CD4-positive, alpha-beta T cell treated with Interleukin-2 at 100 ng/mL for 4 hours (primary cell): ENCODE measurements at regions not wholly inside any gene's neighbourhood (a gene's known extent, or its start where the extent isn't known, plus 50 kb on each side); places are given as distances from the start of the nearest gene placed in this dataset.
A peak's percentile ranks its signal among the peaks of the same experiment; 100 is the strongest.
"Not testable (repeated sequence)": the region's sequence is repeated elsewhere in the genome, so short reads cannot be mapped to it uniquely, and the experiment has no call there.

Experiments used
- DNase-seq: peaks from one replicate; pipeline ENCODE4 v3.0.0-alpha.2; 2020; ENCODE audit warnings: low spot score

- no peak for DNase-seq
These were observed 79.6 kb downstream of the RSPH3 start for GRCh38 chr6:158920311-158920905.

GRCh38 chr6:158919865-158920264, 80.1 kb downstream of the RSPH3 start:
- DNase-seq, result no peak

GRCh38 chr6:158916617-158917016, 83.4 kb downstream of the RSPH3 start:
- no peak for DNase-seq

- DNase-seq, result no peak
These were observed 85.1 kb downstream of the RSPH3 start for GRCh38 chr6:158914923-158915322.

GRCh38 chr6:158913580-158913979, 86.4 kb downstream of the RSPH3 start:
- DNase-seq, result no peak

GRCh38 chr6:158912655-158913054, 87.3 kb downstream of the RSPH3 start:
- peak; percentile 25 for DNase-seq

- peak; percentile 24 for DNase-seq
These were observed 88.1 kb downstream of the RSPH3 start for GRCh38 chr6:158911746-158912480.

GRCh38 chr6:158910484-158911440, 89.2 kb downstream of the RSPH3 start:
- DNase-seq, result peak; percentile 20

GRCh38 chr6:158909938-158910337, 90.1 kb downstream of the RSPH3 start:
- DNase-seq, result peak; percentile 3

- no peak for DNase-seq
These were observed 89.4 kb upstream of the EZR start for GRCh38 chr6:158908606-158909005.

- no peak for DNase-seq
These were observed 88.8 kb upstream of the EZR start for GRCh38 chr6:158907931-158908330.

- no peak for DNase-seq
These were observed 87.8 kb upstream of the EZR start for GRCh38 chr6:158906926-158907325.

- DNase-seq, result no peak
These were observed 86.1 kb upstream of the EZR start for GRCh38 chr6:158905277-158905676.

GRCh38 chr6:158903801-158904200, 84.6 kb upstream of the EZR start:
- no peak for DNase-seq

GRCh38 chr6:158900663-158901312, 81.6 kb upstream of the EZR start:
- DNase-seq, result no peak

- DNase-seq, result no peak
These were observed 78.1 kb upstream of the EZR start for GRCh38 chr6:158897236-158897635.

- no peak for DNase-seq
These were observed 76.5 kb upstream of the EZR start for GRCh38 chr6:158895661-158896060.

- DNase-seq, result no peak
These were observed 75.0 kb upstream of the EZR start for GRCh38 chr6:158894193-158894592.

GRCh38 chr6:158892266-158892665, 73.1 kb upstream of the EZR start:
- no peak for DNase-seq

GRCh38 chr6:158891560-158891959, 72.4 kb upstream of the EZR start:
- DNase-seq, result not testable (repeated sequence)

GRCh38 chr6:158888171-158888570, 69.0 kb upstream of the EZR start:
- not testable (repeated sequence) for DNase-seq

- not testable (repeated sequence) for DNase-seq
These were observed 67.3 kb upstream of the EZR start for GRCh38 chr6:158886346-158886977.
